NB4 (cell line): ENCODE measurements at regions not wholly inside any gene's neighbourhood (a gene's known extent, or its start where the extent isn't known, plus 50 kb on each side); places are given as distances from the start of the nearest gene placed in this dataset.
A peak's percentile ranks its signal among the peaks of the same experiment; 100 is the strongest.
"Not testable (repeated sequence)": the region's sequence is repeated elsewhere in the genome, so short reads cannot be mapped to it uniquely, and the experiment has no call there.

ENCODE experiments used
- DNase-seq: peaks from one replicate; pipeline ENCODE4 v3.0.0; 2010; ENCODE audit warnings: low read depth
- H3K4me3 ChIP-seq: one replicate; pipeline ENCODE4 v1.5.1; 2011; ENCODE audit warnings: mild to moderate bottlenecking, low read depth, low read length, moderate library complexity
- CTCF ChIP-seq: IDR thresholded peaks from one replicate; pipeline ENCODE4 v1.5.1; 2012; ENCODE audit warnings: low read depth, low read length
- MAX ChIP-seq: IDR thresholded peaks from 2 replicates; pipeline ENCODE4 v1.6.1; 2011; ENCODE audit warnings: low read depth, low read length
- MYC ChIP-seq: IDR thresholded peaks from 2 replicates; pipeline ENCODE4 v1.6.1; 2011; ENCODE audit warnings: low read depth, low read length
- POLR2A ChIP-seq: IDR thresholded peaks from 2 replicates; pipeline ENCODE4 v1.6.1; 2011; ENCODE audit warnings: mild to moderate bottlenecking; ENCODE audit not compliant: insufficient read length; ENCODE audit errors: extremely low read depth

- no peak for TF ChIP-seq CTCF
- TF ChIP-seq MYC: no peak
- TF ChIP-seq POLR2A: no peak
- TF ChIP-seq MAX: no peak
- DNase-seq: no peak
- no peak overlapping the region for H3K4me3 ChIP-seq
Observed at GRCh38 chr9:110095161-110095595, 112.8 kb downstream of the C9orf152 start.

GRCh38 chr9:110095776-110096175 lies 112.2 kb downstream of the C9orf152 start:
- H3K4me3 ChIP-seq: no peak overlapping the region
- no peak for TF ChIP-seq POLR2A
- TF ChIP-seq MYC: no peak
- no peak for TF ChIP-seq CTCF
- no peak for TF ChIP-seq MAX
- DNase-seq: peak; percentile 43

GRCh38 chr9:110096674-110097073 lies 111.3 kb downstream of the C9orf152 start:
- H3K4me3 ChIP-seq, DNase-seq: not testable (repeated sequence)

GRCh38 chr9:110099236-110100095 lies 108.5 kb downstream of the C9orf152 start:
- no peak overlapping the region for H3K4me3 ChIP-seq
- TF ChIP-seq POLR2A (no peak), MYC (no peak), MAX (no peak), CTCF (no peak)
- DNase-seq: peak; percentile 32

GRCh38 chr9:110101531-110102161 lies 106.3 kb downstream of the C9orf152 start:
- TF ChIP-seq MYC (no peak), CTCF (no peak), MAX (no peak), POLR2A (no peak)
- DNase-seq: no peak
- H3K4me3 ChIP-seq: no peak overlapping the region

GRCh38 chr9:110103257-110103656 lies 104.7 kb downstream of the C9orf152 start:
- H3K4me3 ChIP-seq: no peak overlapping the region
- no peak for DNase-seq
- TF ChIP-seq MYC (no peak), POLR2A (no peak), CTCF (no peak), MAX (no peak)
